CD14-positive monocyte (primary cell): ENCODE measurements at regions not wholly inside any gene's neighbourhood (a gene's known extent, or its start where the extent isn't known, plus 50 kb on each side); places are given as distances from the start of the nearest gene placed in this dataset.

Source experiments
- DNase-seq, 3 donors: peaks; one replicate each; pipeline ENCODE4 v3.0.0-alpha.2; 2011 to 2022
- H2AFZ ChIP-seq: 2 replicates; pipeline ENCODE4 v1.6.0; 2012; ENCODE audit warnings: mild to moderate bottlenecking, low read depth, low read length, inconsistent platforms; ENCODE audit not compliant: insufficient read depth, poor library complexity, severe bottlenecking
- H3K27ac ChIP-seq, 2 donors: 1 replicate in 1 of 2; 2 replicates in 1 of 2; pipeline ENCODE4 v1.5.1; 2012 to 2013; ENCODE audit warnings: low read length in 2 of 2, control low read depth in 1 of 2, inconsistent platforms in 1 of 2, low read depth in 1 of 2, mild to moderate bottlenecking in 1 of 2
- H3K27me3 ChIP-seq, 2 donors: one replicate each; pipeline versions ENCODE4 v1.6.0 to v1.6.1; 2011 to 2013; ENCODE audit warnings: low read length in 2 of 2; ENCODE audit not compliant: control insufficient read depth in 2 of 2, insufficient read depth in 2 of 2
- H3K36me3 ChIP-seq, 2 donors: replicated peaks in 1 of 2; 1 replicate in 1 of 2; 2 replicates in 1 of 2; pipeline versions ENCODE4 v1.5.1 to v1.6.1; 2012 to 2013; ENCODE audit warnings: low read length in 2 of 2, control low read depth in 1 of 2, inconsistent platforms in 1 of 2, mild to moderate bottlenecking in 1 of 2; ENCODE audit not compliant: insufficient read depth in 2 of 2, control insufficient read depth in 1 of 2
- H3K4me1 ChIP-seq, 2 donors: 1 replicate in 1 of 2; 2 replicates in 1 of 2; pipeline versions ENCODE4 v1.5.1 to v1.6.1; 2012 to 2013; ENCODE audit warnings: low read length in 2 of 2, control low read depth in 1 of 2, inconsistent platforms in 1 of 2, mild to moderate bottlenecking in 1 of 2, moderate library complexity in 1 of 2; ENCODE audit not compliant: insufficient read depth in 2 of 2, control insufficient read depth in 1 of 2
- H3K4me2 ChIP-seq: replicated peaks from 2 replicates; pipeline ENCODE3; 2012; ENCODE audit warnings: low read length, moderate library complexity, mild to moderate bottlenecking; ENCODE audit not compliant: poor library complexity, severe bottlenecking; ENCODE audit errors: extremely low read depth
- H3K4me3 ChIP-seq, 3 experiments: fragments of 200-600 bp in 1 of 3; sonication (generic) in 1 of 3; replicated peaks in 1 of 3; 1 replicate in 2 of 3; 2 replicates in 1 of 3; pipeline ENCODE4 v1.5.1; 2011 to 2013; ENCODE audit warnings: low read length in 3 of 3, mild to moderate bottlenecking in 3 of 3, control low read depth in 2 of 3, low read depth in 2 of 3, inconsistent platforms in 1 of 3, moderate library complexity in 1 of 3
- H3K79me2 ChIP-seq: 2 replicates; pipeline ENCODE4 v1.6.0; 2012; ENCODE audit warnings: mild to moderate bottlenecking, control low read depth, inconsistent platforms, low read length, moderate library complexity; ENCODE audit not compliant: insufficient read depth
- H3K9ac ChIP-seq: 2 replicates; pipeline ENCODE4 v1.6.0; 2017; ENCODE audit warnings: low read length, mild to moderate bottlenecking; ENCODE audit not compliant: insufficient read depth, poor library complexity, severe bottlenecking
- H3K9me3 ChIP-seq, 2 donors: replicated peaks in 1 of 2; 1 replicate in 1 of 2; 2 replicates in 1 of 2; pipeline versions ENCODE4 v1.5.1 to v1.6.1; 2012 to 2013; ENCODE audit warnings: low read length in 2 of 2, control low read depth in 1 of 2; ENCODE audit not compliant: control insufficient read depth in 1 of 2, insufficient read depth in 1 of 2
- H4K20me1 ChIP-seq: 2 replicates; pipeline ENCODE4 v1.6.0; 2012; ENCODE audit warnings: mild to moderate bottlenecking, low read length, control low read depth, moderate library complexity; ENCODE audit not compliant: insufficient read depth
- H3K27ac Mint-ChIP-seq, 7 donors: one replicate each; pipeline ENCODE4 v1.8.0; 2020; ENCODE audit warnings: mild to moderate bottlenecking in 7 of 7, mixed read lengths in 7 of 7, moderate library complexity in 6 of 7, inconsistent platforms in 2 of 7
- H3K27me3 Mint-ChIP-seq, 3 donors: one replicate each; pipeline ENCODE4 v1.8.0; 2021 to 2022; ENCODE audit warnings: low read depth in 3 of 3, mild to moderate bottlenecking in 3 of 3, mixed read lengths in 3 of 3, moderate library complexity in 3 of 3, inconsistent platforms in 1 of 3
- H3K36me3 Mint-ChIP-seq, 2 donors: one replicate each; pipeline ENCODE4 v1.8.0; 2020; ENCODE audit warnings: mixed read lengths in 2 of 2, inconsistent platforms in 1 of 2, mild to moderate bottlenecking in 1 of 2
- H3K4me1 Mint-ChIP-seq: one replicate; pipeline ENCODE4 v1.8.0; 2020; ENCODE audit warnings: mild to moderate bottlenecking, mixed read lengths
- H3K4me3 Mint-ChIP-seq, 2 donors: one replicate each; pipeline ENCODE4 v1.8.0; 2020; ENCODE audit warnings: mild to moderate bottlenecking in 2 of 2, mixed read lengths in 2 of 2, moderate library complexity in 1 of 2
- H3K9me3 Mint-ChIP-seq, 7 donors: one replicate each; pipeline ENCODE4 v1.8.0; 2020 to 2022; ENCODE audit warnings: mixed read lengths in 7 of 7, mild to moderate bottlenecking in 6 of 7, moderate library complexity in 6 of 7, inconsistent platforms in 2 of 7
- WGBS: methylation state at CpG from one replicate; pipeline ENCODE4 v1.1.5; 2013; ENCODE audit warnings: missing lambda C conversion rate; ENCODE audit not compliant: insufficient coverage; 5-methylcytosine and 5-hydroxymethylcytosine counted together
- intact Hi-C, 2 donors: fragments of 100-400 bp; cut with micrococcal nuclease; formaldehyde crosslinking; loops; one replicate each; pipeline versions ENCODE4 v1.15.0 to v1.15.1; 2023
- TF ChIP-seq, protein P1 (sequence below): fragments of 200-600 bp; IDR thresholded peaks from one replicate; pipeline ENCODE4 v1.8.0; 2022; ENCODE audit warnings: antibody characterized with exemption, mild to moderate bottlenecking

DNA sequence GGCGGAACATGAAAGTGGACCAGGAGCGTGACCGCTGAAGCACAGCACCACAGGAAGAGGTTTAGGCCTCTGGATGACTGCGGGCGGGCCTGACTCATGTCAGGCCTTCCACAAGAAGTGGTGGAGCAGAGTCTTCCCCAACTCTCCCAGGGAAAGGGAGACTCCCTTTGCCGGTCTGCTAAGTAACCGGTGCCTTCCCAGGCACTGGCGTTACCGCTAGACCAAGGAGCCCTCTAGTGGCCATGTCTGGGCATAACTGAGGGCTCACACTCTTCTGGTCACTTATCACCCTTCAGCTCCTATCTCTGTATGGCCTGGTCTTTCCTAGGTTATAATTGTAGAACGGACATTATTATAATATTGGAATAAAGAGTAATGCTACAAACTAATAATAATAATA is 1931.9 kb downstream of the TP53TG3F start:
- H3K27ac Mint-ChIP-seq = no peak overlapping the region
- H3K4me3 ChIP-seq = no peak overlapping the region
- no peak overlapping the region for H3K9ac ChIP-seq
- H3K9me3 Mint-ChIP-seq = peaks cover 0 to 22% (median 11%) of the 10 kb centered on the region in 7 donors
- intact Hi-C loops = no loop called here
- no peak overlapping the region for H2AFZ ChIP-seq
- no peaks in the 10 kb centered on the region for H3K27me3 ChIP-seq
- H3K4me3 Mint-ChIP-seq = no peak overlapping the region
- peaks cover 11 to 23% of the 10 kb centered on the region in 2 donors for H3K9me3 ChIP-seq
- no peaks in the 10 kb centered on the region for H3K36me3 ChIP-seq
- no peak overlapping the region for H3K27ac ChIP-seq
- DNase-seq = peak in 2 of 3 donors; percentile 0 to 3
- no peaks in the 10 kb centered on the region for H3K4me1 Mint-ChIP-seq
- no peaks in the 10 kb centered on the region for H3K36me3 Mint-ChIP-seq
- H3K79me2 ChIP-seq = no peaks in the 10 kb centered on the region
- WGBS = 46% methylated on average over 9 of the region's 10 CpGs
- H3K4me2 ChIP-seq = no peak overlapping the region
- H4K20me1 ChIP-seq = no peaks in the 10 kb centered on the region
- H3K4me1 ChIP-seq = no peaks in the 10 kb centered on the region
- peaks cover 0 to 2% (median 1%) of the 10 kb centered on the region in 3 donors for H3K27me3 Mint-ChIP-seq
- TF ChIP-seq, protein P1, sequence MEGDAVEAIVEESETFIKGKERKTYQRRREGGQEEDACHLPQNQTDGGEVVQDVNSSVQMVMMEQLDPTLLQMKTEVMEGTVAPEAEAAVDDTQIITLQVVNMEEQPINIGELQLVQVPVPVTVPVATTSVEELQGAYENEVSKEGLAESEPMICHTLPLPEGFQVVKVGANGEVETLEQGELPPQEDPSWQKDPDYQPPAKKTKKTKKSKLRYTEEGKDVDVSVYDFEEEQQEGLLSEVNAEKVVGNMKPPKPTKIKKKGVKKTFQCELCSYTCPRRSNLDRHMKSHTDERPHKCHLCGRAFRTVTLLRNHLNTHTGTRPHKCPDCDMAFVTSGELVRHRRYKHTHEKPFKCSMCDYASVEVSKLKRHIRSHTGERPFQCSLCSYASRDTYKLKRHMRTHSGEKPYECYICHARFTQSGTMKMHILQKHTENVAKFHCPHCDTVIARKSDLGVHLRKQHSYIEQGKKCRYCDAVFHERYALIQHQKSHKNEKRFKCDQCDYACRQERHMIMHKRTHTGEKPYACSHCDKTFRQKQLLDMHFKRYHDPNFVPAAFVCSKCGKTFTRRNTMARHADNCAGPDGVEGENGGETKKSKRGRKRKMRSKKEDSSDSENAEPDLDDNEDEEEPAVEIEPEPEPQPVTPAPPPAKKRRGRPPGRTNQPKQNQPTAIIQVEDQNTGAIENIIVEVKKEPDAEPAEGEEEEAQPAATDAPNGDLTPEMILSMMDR = peak; percentile 30

DNA sequence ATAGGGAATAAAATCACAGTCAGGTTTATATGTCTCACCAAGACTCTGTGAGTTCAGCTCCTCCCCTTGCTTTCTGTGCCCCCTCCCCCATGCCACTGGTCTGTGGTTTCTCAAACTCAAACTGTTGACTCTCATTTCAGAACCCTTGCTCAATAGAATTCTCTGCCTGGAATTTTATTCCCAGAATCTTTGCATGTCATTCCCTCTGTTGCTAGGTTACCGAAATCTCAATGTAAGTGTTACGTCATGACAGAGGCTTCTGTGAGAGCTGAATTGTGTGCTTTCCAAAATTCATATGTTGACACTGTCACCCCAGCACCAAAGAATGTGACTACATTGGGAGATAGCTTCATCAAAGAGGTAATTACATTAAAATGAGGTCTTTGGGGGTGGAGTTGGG is 1938.8 kb downstream of the TP53TG3F start:
- peaks cover 0 to 35% (median 11%) of the 10 kb centered on the region in 7 donors for H3K9me3 Mint-ChIP-seq

More for the DNA sequence above, 1938.8 kb downstream of the TP53TG3F start:
- no peaks in the 10 kb centered on the region for H3K79me2 ChIP-seq
- Mint-ChIP-seq H3K4me3 (no peak overlapping the region), H3K36me3 (no peaks in the 10 kb centered on the region), H3K4me1 (no peaks in the 10 kb centered on the region), H3K27me3 (peaks cover 0 to 1% (median 1%) of the 10 kb centered on the region in 3 donors), H3K27ac (no peak overlapping the region)
- H3K9me3 ChIP-seq = peaks cover 11 to 25% of the 10 kb centered on the region in 2 donors
- no CpG with 5 or more reads among the region's 2 CpGs for WGBS
- no peak for DNase-seq
- TF ChIP-seq, protein P1 = no peak
- no peak overlapping the region for H3K27ac ChIP-seq
- H4K20me1 ChIP-seq = no peaks in the 10 kb centered on the region
- no peaks in the 10 kb centered on the region for H3K4me1 ChIP-seq
- H3K27me3 ChIP-seq = no peaks in the 10 kb centered on the region
- intact Hi-C loops = no loop called here
- no peak overlapping the region for H3K4me3 ChIP-seq
- no peak overlapping the region for H3K4me2 ChIP-seq
- H2AFZ ChIP-seq = no peak overlapping the region
- H3K9ac ChIP-seq = no peak overlapping the region
- no peaks in the 10 kb centered on the region for H3K36me3 ChIP-seq
